Neuronal stem cell (in vitro differentiated cells): ENCODE measurements at regions not wholly inside any gene's neighbourhood (a gene's known extent, or its start where the extent isn't known, plus 50 kb on each side); places are given as distances from the start of the nearest gene placed in this dataset.

Source experiments
- DNase-seq: peaks from one replicate; pipeline ENCODE4 v3.0.0-alpha.2; 2013; ENCODE audit warnings: low spot score
- H2AFZ ChIP-seq: one replicate; pipeline ENCODE4 v1.6.1; 2013; ENCODE audit warnings: mild to moderate bottlenecking, low read length, inconsistent platforms
- H2AK5ac ChIP-seq: 2 replicates; pipeline ENCODE4 v1.6.1; 2013; ENCODE audit warnings: low read depth, mild to moderate bottlenecking, inconsistent platforms, low read length, moderate library complexity, mixed read lengths
- H2BK120ac ChIP-seq: 2 replicates; pipeline ENCODE4 v1.6.1; 2013; ENCODE audit warnings: low read depth, mild to moderate bottlenecking, inconsistent platforms, low read length, moderate library complexity, mixed read lengths
- H2BK12ac ChIP-seq: one replicate; pipeline ENCODE4 v1.6.1; 2013; ENCODE audit warnings: low read length, inconsistent platforms
- H2BK15ac ChIP-seq: 2 replicates; pipeline ENCODE4 v1.6.1; 2013; ENCODE audit warnings: mild to moderate bottlenecking, low read length, inconsistent platforms, mixed read lengths
- H2BK5ac ChIP-seq: one replicate; pipeline ENCODE4 v1.6.1; 2013; ENCODE audit warnings: inconsistent platforms, mild to moderate bottlenecking, low read length, moderate library complexity
- H3K14ac ChIP-seq: one replicate; pipeline ENCODE4 v1.6.1; 2013; ENCODE audit warnings: low read length, inconsistent platforms
- H3K18ac ChIP-seq: 2 replicates; pipeline ENCODE4 v1.6.1; 2013; ENCODE audit warnings: low read length, inconsistent platforms
- H3K23ac ChIP-seq: 2 replicates; pipeline ENCODE4 v1.6.1; 2013; ENCODE audit warnings: low read depth, mild to moderate bottlenecking, mixed read lengths, low read length, inconsistent platforms; ENCODE audit not compliant: poor library complexity
- H3K27ac ChIP-seq: replicated peaks from 3 replicates; pipeline ENCODE4 v1.5.1; 2013; ENCODE audit warnings: low read length, inconsistent platforms
- H3K27me3 ChIP-seq, 3 experiments: 2 replicates each; pipeline ENCODE4 v1.6.1; 2013; ENCODE audit warnings: low read length in 3 of 3, mild to moderate bottlenecking in 2 of 3, inconsistent platforms in 1 of 3, low read depth in 1 of 3, mixed read lengths in 1 of 3, moderate library complexity in 1 of 3; ENCODE audit not compliant: control insufficient read depth in 3 of 3, insufficient read depth in 3 of 3
- H3K36me3 ChIP-seq, 2 donors: replicated peaks in 1 of 2; 2 replicates each; pipeline ENCODE4 v1.6.1; 2013; ENCODE audit warnings: low read length in 2 of 2; ENCODE audit not compliant: control insufficient read depth in 2 of 2, insufficient read depth in 2 of 2
- H3K4ac ChIP-seq: 2 replicates; pipeline ENCODE4 v1.6.1; 2013; ENCODE audit warnings: inconsistent platforms, mild to moderate bottlenecking, low read length, moderate library complexity
- H3K4me1 ChIP-seq, 2 donors: 1 replicate in 1 of 2; 2 replicates in 1 of 2; pipeline ENCODE4 v1.6.1; 2013; ENCODE audit warnings: low read length in 2 of 2, low read depth in 1 of 2; ENCODE audit not compliant: control insufficient read depth in 2 of 2, insufficient read depth in 1 of 2
- H3K4me2 ChIP-seq: one replicate; pipeline ENCODE4 v1.6.1; 2013; ENCODE audit warnings: mild to moderate bottlenecking, low read length, inconsistent platforms; ENCODE audit not compliant: insufficient read depth, poor library complexity, severe bottlenecking
- H3K4me3 ChIP-seq, 2 donors: 2 replicates each; pipeline ENCODE4 v1.5.1; 2013; ENCODE audit warnings: low read length in 2 of 2, mild to moderate bottlenecking in 2 of 2, inconsistent platforms in 1 of 2, moderate library complexity in 1 of 2
- H3K79me1 ChIP-seq: one replicate; pipeline ENCODE4 v1.6.1; 2013; ENCODE audit warnings: low read depth, mild to moderate bottlenecking, inconsistent platforms, low read length, moderate library complexity
- H3K9ac ChIP-seq: one replicate; pipeline ENCODE4 v1.6.1; 2013; ENCODE audit warnings: mild to moderate bottlenecking, low read depth, low read length, inconsistent platforms; ENCODE audit not compliant: poor library complexity
- H3K9me3 ChIP-seq, 2 donors: replicated peaks in 1 of 2; 2 replicates each; pipeline versions ENCODE3 to v1.6.1; 2013; ENCODE audit warnings: low read length in 2 of 2, mild to moderate bottlenecking in 2 of 2, inconsistent platforms in 1 of 2, low read depth in 1 of 2, mixed read lengths in 1 of 2, moderate library complexity in 1 of 2; ENCODE audit not compliant: control insufficient read depth in 2 of 2, insufficient read depth in 1 of 2
- H4K8ac ChIP-seq: one replicate; pipeline ENCODE4 v1.6.1; 2013; ENCODE audit warnings: low read depth, mild to moderate bottlenecking, inconsistent platforms, low read length, moderate library complexity
- H4K91ac ChIP-seq: one replicate; pipeline ENCODE4 v1.6.1; 2013; ENCODE audit warnings: low read length, low read depth, mild to moderate bottlenecking, inconsistent platforms; ENCODE audit not compliant: poor library complexity
- WGBS, 2 donors: extraction: QIAGEN DNeasy Blood & Tissue Kit; methylation state at CpG; one replicate each; pipeline ENCODE4 v1.1.7; 2013; ENCODE audit warnings: missing lambda C conversion rate in 2 of 2, mixed read lengths in 1 of 2; ENCODE audit not compliant: insufficient read length in 2 of 2, insufficient replicate concordance in 1 of 2; ENCODE audit errors: extremely low coverage in 2 of 2; 5-methylcytosine and 5-hydroxymethylcytosine counted together

GRCh38 chr6:22789315-22789714 is 219.9 kb downstream of the HDGFL1 start:
- Histone ChIP-seq H3K27me3 (no peaks in the 10 kb centered on the region), H3K4ac (no peak overlapping the region), H3K23ac (no peak overlapping the region), H2AK5ac (no peak overlapping the region), H2BK12ac (no peak overlapping the region), H3K4me2 (no peak overlapping the region), H3K18ac (no peak overlapping the region), H4K8ac (no peak overlapping the region), H3K9ac (no peak overlapping the region), H2BK5ac (no peak overlapping the region), H3K36me3 (no peaks in the 10 kb centered on the region), H3K9me3 (peaks cover 0 to 8% of the 10 kb centered on the region in 2 donors), H3K4me3 (no peak overlapping the region), H2BK15ac (no peak overlapping the region), H3K27ac (no peak overlapping the region), H3K79me1 (no peaks in the 10 kb centered on the region), H3K4me1 (peaks cover 3 to 16% of the 10 kb centered on the region in 2 donors), H2BK120ac (no peak overlapping the region), H4K91ac (no peak overlapping the region), H3K14ac (no peak overlapping the region), H2AFZ (no peak overlapping the region)
- no CpG with 5 or more reads among the region's 5 CpGs for WGBS, 2 donors
- DNase-seq: no peak

GRCh38 chr6:22794844-22795243 is 225.5 kb downstream of the HDGFL1 start:
- Histone ChIP-seq H3K27me3 (no peaks in the 10 kb centered on the region), H3K23ac (no peak overlapping the region), H3K4me3 (no peak overlapping the region), H2BK12ac (no peak overlapping the region), H3K27ac (no peak overlapping the region), H3K79me1 (no peaks in the 10 kb centered on the region), H2BK120ac (no peak overlapping the region), H2BK5ac (no peak overlapping the region), H3K36me3 (no peaks in the 10 kb centered on the region), H2AK5ac (no peak overlapping the region), H4K8ac (no peak overlapping the region), H3K18ac (no peak overlapping the region), H3K9me3 (peaks cover 5 to 27% of the 10 kb centered on the region in 2 donors), H4K91ac (no peak overlapping the region), H3K14ac (no peak overlapping the region), H3K4me2 (no peak overlapping the region), H3K9ac (no peak overlapping the region), H2BK15ac (no peak overlapping the region), H2AFZ (no peak overlapping the region), H3K4me1 (no peaks in the 10 kb centered on the region), H3K4ac (no peak overlapping the region)
- DNase-seq: no peak
- WGBS, 2 donors: no CpG with 5 or more reads among the region's 1 CpG

GRCh38 chr6:22800451-22800850 is 231.1 kb downstream of the HDGFL1 start:
- Histone ChIP-seq H3K4me1 (peaks cover 0 to 2% of the 10 kb centered on the region in 2 donors), H3K9me3 (peaks cover 2 to 8% of the 10 kb centered on the region in 2 donors), H3K27ac (no peak overlapping the region), H3K79me1 (no peaks in the 10 kb centered on the region), H2AK5ac (no peak overlapping the region), H2BK120ac (no peak overlapping the region), H2BK5ac (no peak overlapping the region), H3K23ac (no peak overlapping the region), H3K4ac (no peak overlapping the region), H4K91ac (no peak overlapping the region), H3K4me3 (no peak overlapping the region), H4K8ac (no peak overlapping the region), H3K18ac (no peak overlapping the region), H2AFZ (no peak overlapping the region), H3K9ac (no peak overlapping the region), H2BK15ac (no peak overlapping the region), H2BK12ac (no peak overlapping the region), H3K4me2 (no peak overlapping the region), H3K14ac (no peak overlapping the region), H3K27me3 (no peaks in the 10 kb centered on the region), H3K36me3 (no peaks in the 10 kb centered on the region)
- DNase-seq: no peak
- no CpG with 5 or more reads among the region's 1 CpG for WGBS, 2 donors

- H2BK12ac ChIP-seq: no peak overlapping the region
- H2BK15ac ChIP-seq: no peak overlapping the region
These were observed 232.5 kb downstream of the HDGFL1 start for GRCh38 chr6:22801831-22802230.

More at GRCh38 chr6:22801831-22802230, 232.5 kb downstream of the HDGFL1 start:
- Histone ChIP-seq H3K27ac (no peak overlapping the region), H3K79me1 (no peaks in the 10 kb centered on the region), H3K4me2 (no peak overlapping the region), H4K91ac (no peak overlapping the region), H3K14ac (no peak overlapping the region), H3K18ac (no peak overlapping the region), H2AK5ac (no peak overlapping the region), H3K27me3 (no peaks in the 10 kb centered on the region), H3K9ac (no peak overlapping the region), H4K8ac (no peak overlapping the region), H3K4ac (no peak overlapping the region), H2AFZ (no peak overlapping the region), H2BK5ac (no peak overlapping the region), H3K4me1 (peaks cover 0 to 2% of the 10 kb centered on the region in 2 donors), H3K9me3 (no peaks in the 10 kb centered on the region), H3K23ac (no peak overlapping the region), H3K36me3 (no peaks in the 10 kb centered on the region), H2BK120ac (no peak overlapping the region), H3K4me3 (no peak overlapping the region)
- DNase-seq: no peak
- no CpG with 5 or more reads among the region's 2 CpGs for WGBS, 2 donors
